ENCODE measurements at regions not wholly inside any gene's neighbourhood (a gene's known extent, or its start where the extent isn't known, plus 50 kb on each side); places are given as distances from the start of the nearest gene placed in this dataset.

DNA sequence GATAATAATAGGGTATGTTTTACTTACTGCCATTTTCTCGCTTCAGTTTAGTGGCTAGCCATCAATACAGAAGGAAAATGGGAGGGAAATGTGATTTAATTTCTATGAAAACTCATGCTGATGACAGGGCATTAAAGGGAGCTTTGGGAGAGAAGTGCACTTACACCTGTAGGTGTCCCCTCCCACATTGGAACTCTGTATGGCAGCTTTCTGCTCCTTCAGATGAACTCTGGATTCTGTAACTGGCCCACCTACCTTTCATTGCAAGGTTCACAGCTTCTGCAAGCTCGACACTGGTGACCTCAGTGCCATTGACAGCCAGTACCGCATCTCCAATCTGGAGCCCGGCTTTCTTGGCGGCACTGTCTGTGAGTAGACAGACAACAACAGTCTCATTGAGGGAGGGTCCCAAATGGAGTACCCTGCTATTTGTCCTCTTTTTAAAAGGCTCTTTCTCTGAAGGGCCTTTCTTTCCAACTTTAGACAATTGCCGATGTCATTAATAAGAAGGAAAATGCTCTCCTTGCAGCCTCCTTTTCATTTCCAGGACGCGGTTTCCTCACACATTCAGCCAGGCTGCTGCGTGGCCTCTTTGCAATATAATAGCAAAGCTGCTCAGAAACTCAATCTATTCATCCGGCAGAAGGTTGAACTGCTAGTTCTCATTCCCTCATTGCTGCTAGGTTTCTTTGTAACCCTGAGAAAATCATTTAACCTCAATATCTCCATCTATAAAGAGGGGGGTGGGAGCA is 63.6 kb downstream of the NUDT12 start:
- no peak for DNase-seq

- no peak for DNase-seq
Measured at GRCh38 chr5:103498211-103498610, 64.4 kb downstream of the NUDT12 start.

DNA sequence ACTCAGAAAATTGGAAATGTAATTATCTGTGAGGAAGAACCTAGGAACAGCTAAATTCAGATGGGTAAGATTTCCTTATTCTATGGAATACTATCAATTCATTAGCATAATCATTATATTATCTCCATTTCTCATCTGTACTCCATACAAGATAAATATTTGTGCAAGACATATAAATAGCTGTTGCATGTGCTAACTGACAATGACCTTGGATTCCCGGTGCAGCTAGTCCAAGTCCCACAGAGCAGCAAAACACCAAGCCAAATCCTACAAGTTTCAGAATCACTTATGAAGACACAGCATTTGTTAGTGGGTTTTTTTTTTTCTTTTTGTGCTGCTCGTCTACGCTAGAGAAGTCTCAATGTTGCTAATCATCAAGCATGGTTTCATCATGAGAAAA is 64.8 kb downstream of the NUDT12 start:
- DNase-seq = no peak

- DNase-seq = no peak
Measured at GRCh38 chr5:103490030-103490739, 72.4 kb downstream of the NUDT12 start.

DNA sequence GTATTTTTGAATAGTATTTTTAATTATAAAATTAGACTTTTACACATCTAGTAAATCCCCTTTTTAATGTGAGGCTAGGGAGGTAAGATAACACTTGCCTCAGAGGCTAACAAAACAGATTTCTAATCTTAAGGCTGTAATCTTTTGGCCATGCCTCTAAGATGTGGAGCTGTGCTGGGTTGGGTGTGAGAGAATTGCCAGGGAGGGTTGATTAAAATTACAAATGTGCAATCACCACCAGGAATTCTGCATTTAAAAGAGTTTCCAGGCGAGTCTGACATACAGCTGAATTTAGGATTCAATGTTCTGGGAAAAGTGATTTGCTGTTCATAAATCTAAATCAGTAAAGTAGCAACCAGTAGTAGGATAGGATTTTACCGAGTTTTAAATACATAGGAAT is 73.3 kb downstream of the NUDT12 start:
- DNase-seq = no peak

GRCh38 chr5:103487822-103488493 is 74.6 kb downstream of the NUDT12 start:
- no peak for DNase-seq

DNA sequence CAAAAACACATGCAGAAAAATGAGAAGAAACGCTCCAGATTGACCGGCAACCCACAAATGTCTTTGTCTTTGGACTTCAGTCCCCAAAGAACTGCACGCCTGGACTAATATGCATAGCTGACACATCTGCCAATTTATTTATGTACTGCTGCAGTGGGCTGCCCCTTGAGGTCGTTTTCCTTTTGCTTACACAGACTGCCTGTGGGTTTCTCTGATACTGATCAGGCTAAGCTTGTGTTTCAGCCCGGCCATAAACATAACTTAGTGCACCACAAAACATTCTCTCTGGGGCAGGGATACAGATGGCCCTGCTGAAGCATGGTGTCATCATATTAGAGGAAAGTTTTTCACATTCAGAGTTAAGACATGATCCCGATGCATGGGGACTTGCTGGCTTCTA is 75.4 kb downstream of the NUDT12 start:
- DNase-seq = no peak

- DNase-seq = no peak
Measured at GRCh38 chr5:103486739-103487138, 75.8 kb downstream of the NUDT12 start.

GRCh38 chr5:103480246-103480645 is 82.3 kb downstream of the NUDT12 start:
- DNase-seq = no peak

DNA sequence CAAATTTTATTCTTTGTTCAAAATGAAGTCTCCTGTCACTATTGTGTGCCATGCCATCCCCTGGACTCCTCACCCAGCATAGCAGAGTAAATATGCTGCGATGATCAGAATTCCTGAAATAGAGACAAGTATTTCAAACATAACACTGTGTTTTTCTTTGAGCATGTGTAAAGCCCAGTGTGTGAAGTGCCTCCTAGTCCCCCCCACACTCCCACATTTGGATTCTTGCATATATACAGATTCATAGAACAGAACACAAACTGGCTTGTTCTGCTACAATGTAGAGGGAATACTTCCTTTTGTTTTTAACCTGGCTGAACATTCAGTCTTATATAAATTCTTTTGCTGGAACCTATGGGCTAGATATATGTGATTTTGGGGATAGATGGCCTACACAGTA is 84.9 kb downstream of the NUDT12 start:
- no peak for DNase-seq

DNA sequence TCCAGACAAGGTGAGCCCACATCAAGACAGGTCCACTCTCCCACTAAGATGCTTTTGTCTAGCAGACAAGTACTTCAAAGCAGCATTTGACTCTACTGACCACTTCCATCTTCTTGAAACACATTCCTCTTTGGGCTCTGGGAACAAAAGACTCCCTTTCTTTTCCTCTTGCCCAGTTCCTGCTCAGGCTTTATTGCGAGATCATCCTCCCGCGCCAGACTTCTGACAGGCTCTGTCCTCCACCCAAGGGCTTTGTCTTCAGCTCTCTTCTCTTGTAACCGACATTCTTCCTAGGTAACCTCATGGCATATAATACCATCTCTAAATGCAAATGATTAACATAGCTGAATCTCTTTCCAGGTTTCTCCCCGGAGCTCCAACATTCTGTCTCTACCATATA is 85.8 kb downstream of the NUDT12 start:
- DNase-seq = no peak

DNA sequence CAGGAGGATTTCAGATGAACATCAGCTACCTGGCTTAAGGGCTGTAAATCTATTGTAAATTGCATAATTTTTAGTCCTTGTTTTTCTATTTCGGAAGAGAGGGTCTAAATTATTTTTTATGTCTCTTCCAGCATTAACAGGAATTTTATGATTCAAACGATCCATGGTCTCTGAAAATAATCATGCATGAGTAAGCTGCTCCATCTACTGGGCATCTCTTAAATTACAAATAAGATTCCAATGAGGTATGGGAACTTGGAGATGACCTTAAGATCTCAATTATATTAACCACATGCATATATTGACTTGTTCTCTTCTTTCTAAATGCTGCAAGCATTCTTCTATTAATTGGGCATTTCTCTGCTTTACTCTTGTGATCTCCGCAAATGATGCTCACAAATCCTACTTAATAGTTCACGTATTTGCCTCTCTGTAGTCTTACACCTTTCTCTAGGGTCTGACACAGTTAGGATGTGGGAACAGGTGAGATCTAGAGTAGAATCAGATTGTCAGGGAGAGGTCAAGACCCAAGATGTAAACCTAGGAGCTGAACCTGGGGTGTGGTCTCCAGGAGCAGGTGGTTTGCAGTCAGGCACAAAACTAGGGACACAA is 86.9 kb downstream of the NUDT12 start:
- DNase-seq = peak; percentile 28

DNA sequence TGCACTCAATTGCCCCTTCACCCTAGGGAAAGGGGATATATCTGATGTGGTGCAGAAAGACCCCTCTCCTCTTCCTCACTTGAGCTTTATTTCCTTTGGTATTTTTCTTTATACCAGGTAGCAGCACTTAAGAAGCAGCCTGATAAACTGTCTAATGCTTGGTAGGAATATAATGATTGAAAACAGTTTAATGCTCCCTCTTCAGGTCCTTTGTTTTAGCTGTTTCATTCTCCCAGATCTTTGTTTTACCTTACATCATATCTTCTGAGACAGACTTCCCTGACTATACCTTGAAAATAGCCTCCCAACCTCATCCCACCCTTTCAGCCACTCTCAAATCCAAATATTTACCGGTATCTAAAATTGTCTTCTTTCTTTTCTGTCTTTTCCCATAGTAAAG is 87.9 kb downstream of the NUDT12 start:
- DNase-seq = no peak

- no peak for DNase-seq
Measured at GRCh38 chr5:103473725-103474124, 88.9 kb downstream of the NUDT12 start.

DNA sequence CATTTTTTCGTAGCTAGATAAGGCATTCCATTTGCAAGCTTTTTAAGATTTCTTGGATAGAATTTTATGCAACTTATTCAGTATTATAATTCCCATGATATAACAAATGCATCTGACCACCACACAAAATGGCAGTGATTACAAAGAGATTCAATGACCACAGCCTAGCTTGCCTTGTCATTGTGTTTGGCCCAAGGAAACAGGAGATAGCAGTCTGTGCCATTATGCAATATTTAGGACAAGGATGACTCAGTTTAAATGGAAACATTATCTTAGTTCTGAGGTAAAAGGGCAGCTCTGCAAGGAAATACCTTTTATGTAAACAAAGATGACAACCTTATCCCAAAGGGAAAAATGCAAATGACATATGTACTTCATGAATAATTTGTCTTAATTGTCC is 89.8 kb downstream of the NUDT12 start:
- DNase-seq = no peak

DNA sequence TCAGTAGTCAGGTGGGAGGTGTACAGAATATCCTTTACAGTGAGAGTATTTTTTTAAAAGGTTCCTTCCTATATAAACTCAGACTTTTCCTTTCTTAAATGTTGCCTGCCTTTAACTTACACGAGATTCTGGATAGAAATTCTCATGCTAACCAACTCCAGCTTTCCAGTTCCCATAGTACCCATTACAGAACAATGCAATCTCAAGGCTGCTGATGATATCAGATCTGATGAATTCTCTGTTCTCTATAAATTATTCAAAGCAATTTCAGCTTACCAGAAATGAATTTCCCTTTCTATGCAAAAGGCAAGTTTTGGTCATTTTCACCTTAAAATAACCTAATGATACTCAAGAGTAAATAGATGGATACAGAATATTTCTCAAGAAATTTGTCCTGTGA is 90.3 kb downstream of the NUDT12 start:
- DNase-seq = no peak

DNA sequence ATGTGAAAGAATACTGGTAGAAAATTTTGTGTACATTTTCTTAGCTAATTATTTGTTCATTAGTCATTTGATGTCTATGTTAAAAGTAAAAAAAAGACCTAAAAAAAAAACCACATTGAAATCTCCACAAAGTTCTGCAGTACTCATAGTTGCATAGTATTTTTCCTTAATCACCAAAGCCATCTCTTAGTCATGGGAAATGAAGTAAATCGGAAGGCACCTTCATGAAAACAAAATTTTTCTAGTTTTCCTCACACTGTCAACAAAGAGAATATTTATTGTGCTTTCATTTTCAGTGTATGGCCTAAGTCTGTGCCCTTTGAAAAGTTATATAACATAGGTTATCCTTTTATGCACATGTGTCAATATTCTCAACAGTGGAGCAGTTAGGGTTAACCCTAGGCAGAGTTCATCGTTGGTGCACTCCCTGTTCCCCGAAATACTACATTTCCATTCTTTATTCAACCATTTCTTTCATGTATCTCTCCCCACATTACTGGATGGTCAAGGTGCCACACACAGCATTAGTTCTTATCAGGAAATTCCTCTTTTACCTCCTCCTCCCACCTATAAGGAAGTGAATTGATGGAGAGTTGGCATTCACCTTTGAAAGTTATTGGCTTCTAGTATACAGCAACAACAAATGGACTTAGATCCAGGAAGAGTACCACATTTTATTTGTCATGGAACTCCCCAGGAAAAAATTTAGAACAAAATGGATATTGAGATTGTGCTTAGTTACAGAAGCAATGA is 93.1 kb downstream of the NUDT12 start:
- DNase-seq = no peak

GRCh38 chr5:103467831-103468230 is 94.8 kb downstream of the NUDT12 start:
- no peak for DNase-seq

DNA sequence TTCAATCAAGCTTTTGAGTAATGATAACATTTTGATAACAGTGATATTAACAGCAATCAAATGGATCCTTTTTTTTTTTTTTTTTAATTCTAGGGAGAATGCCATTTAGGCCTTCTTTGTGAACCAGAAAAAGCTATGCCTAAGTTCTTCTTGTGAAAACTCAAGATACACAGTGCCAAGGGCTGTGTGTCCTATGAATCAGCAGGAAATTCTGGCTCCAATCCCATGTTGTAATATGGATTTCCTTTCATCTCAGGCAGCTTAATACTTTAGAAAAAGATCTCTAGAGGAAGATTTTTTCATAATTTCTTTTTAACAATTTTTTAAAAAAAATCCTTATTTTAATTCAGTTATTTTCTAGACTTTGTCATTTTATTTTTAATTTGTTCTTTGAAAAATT is 96.1 kb downstream of the NUDT12 start:
- no peak for DNase-seq

GRCh38 chr5:103465891-103466290 is 96.7 kb downstream of the NUDT12 start:
- no peak for DNase-seq

- no peak for DNase-seq
Measured at GRCh38 chr5:103464835-103465484, 97.6 kb downstream of the NUDT12 start.

DNA sequence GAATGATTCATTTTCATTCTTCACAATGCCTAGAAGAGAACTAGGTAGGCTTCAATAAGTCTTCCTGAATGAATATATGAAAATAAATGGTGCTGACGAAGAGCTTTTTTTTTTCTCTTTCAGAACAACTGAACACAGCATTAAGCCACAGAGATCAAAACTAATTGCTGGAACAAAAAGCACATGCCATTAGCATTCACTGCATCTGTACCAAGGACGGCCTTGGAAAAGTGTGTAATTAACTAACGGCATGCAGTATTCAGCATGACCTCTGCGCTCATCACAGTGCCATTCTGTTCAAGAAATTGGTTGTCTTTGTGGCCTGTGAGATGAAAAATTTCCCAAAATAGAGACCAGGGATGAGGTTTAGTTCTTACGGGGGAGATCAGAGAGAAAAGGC is 99.3 kb downstream of the NUDT12 start:
- DNase-seq = no peak

All from inflammatory macrophage treated with lipopolysaccharide for 4 hours (primary cell).